ENCODE measurements at regions not wholly inside any gene's neighbourhood (a gene's known extent, or its start where the extent isn't known, plus 50 kb on each side); places are given as distances from the start of the nearest gene placed in this dataset.
"Not testable (repeated sequence)": the region's sequence is repeated elsewhere in the genome, so short reads cannot be mapped to it uniquely, and the experiment has no call there.

GRCh38 chr16:76612497-76612896 is 335.3 kb downstream of the CNTNAP4 start:
- DNase-seq = no peak

DNA sequence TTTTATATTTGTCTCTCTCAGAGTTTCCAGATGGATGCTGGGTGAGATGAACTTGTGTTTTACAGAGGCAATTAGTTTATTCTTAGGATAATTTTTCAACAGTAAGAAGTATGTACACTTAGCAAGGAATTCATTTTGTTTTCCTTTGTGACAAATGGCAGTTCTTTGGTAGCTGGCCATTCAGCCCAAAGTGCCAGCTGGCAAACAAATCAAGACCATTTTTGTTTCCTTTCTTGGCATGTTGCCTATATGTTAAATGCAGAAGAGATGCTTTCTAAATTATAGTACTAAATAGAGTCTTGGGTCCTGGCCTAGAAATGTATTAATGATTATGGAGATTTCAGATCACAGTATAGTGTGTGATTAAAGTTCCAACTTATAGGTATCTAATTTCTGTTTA is 337.1 kb downstream of the CNTNAP4 start:
- no peak for DNase-seq

GRCh38 chr16:76622876-76623275 is 345.7 kb downstream of the CNTNAP4 start:
- no peak for DNase-seq

DNA sequence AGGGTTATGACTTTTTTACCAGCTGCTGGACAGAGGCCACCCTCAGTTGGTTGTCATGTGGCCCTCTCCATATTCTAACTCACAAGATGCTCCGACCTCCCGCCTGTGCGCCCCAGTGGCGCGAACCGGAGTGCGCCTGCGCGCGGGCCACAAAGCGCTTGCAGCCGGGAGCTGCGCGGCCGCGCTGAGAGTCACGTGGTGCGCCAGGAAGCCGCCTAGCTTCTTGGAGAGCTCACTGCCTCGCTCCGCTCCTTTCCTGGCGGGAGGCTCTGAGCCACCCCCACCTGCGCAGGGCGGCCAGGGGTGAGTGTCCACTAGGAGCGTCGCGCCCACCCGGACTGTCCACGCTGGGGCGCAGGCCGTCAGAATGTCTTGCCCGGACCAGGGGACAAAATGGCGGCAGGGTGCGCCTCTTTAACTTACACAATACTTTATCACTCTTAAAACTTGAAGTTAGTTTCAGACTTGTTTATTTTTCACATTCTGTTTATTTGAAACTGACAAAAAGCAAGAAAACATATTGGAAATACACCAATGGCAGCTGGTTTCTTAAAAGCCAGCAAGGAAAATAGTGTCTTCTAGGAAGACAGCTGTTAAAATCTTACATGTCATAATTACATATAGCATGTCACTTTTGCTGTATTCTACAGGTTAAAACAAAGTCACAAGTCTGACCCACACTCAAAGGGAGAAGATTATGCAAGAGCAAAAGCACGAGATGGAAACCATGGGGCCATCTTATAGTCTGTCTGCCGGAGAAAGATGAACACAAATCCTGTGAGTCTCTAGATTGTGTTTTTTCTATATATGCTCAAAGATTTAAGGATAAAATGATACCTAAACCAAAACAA is 357.9 kb downstream of the CNTNAP4 start:
- no peak for DNase-seq

DNA sequence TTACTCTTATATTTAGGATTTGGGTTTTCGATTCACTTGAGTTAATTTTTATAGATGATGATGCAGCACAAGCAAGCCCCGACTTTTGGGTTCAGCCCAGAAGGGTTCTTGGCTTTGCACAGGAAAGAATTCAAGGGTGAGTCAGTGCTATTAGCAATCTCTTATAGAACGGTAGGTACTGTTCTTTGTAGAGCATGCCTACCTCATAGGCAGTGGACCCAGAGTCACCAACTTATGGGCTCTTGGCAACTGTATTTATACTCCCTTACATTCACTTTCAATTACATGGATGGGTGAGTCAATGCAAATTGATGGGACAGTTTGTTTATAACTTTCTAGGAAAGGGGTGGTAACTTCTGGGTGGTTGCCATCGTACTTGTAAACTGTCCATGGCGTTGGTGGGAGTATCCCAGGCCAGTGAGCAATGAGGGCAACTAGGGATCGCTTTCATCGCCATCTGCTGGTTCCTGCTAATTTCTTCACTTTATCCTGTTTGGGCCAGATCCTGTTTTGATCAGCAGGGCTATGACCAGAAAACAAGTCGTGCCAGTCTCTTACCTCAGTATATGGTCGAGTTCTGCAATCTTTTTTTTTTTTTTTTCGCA is 362.6 kb downstream of the CNTNAP4 start:
- no peak for DNase-seq

DNA sequence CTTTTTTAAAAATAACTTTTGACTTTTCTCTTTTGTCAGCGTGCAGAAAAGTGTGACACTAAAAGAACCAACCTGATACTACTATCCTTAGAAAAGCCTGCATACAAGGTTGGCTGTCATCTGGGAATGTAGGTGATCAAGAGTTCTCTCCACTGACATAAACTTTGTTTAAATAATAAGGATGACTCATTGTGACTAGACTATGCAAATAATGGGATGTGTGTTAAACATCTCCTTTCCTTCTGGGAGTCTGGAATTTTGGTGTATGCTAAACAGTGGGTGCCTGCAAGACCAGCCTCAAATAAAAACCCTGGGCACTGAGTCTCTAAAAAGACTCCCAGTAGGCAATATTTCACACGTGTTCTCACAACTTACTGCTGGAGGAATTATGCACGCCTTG is 373.4 kb downstream of the CNTNAP4 start:
- DNase-seq = no peak

DNA sequence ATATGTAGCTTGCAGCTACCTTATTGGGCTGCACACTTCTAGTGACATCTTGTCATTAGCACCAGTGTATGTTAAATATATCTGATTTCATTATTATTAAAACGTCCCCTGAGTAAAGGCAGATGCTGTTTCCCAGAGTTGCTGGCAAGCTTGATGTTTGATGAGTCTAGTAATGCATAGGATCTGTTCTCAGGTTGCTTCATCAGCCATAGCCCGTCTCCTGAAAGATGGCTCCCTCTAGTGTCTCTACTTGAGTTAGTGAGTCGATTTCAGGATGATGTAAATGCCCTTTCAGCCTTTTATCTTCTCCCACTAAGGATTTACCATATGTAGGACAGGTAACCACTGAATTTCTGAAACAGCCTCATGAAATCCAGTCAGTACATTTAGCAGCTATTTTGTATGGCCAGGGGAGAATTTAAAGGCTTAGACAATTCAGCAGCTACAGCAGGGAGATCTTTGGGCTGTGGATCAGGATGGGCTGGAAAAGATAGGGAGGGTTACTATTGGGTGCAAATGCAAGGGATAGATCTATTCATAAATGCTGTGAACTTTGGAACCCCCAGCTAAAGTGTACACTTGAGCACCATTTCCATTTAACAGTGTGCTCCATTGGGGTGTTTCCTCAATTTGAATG is 376.3 kb downstream of the CNTNAP4 start:
- no peak for DNase-seq

DNA sequence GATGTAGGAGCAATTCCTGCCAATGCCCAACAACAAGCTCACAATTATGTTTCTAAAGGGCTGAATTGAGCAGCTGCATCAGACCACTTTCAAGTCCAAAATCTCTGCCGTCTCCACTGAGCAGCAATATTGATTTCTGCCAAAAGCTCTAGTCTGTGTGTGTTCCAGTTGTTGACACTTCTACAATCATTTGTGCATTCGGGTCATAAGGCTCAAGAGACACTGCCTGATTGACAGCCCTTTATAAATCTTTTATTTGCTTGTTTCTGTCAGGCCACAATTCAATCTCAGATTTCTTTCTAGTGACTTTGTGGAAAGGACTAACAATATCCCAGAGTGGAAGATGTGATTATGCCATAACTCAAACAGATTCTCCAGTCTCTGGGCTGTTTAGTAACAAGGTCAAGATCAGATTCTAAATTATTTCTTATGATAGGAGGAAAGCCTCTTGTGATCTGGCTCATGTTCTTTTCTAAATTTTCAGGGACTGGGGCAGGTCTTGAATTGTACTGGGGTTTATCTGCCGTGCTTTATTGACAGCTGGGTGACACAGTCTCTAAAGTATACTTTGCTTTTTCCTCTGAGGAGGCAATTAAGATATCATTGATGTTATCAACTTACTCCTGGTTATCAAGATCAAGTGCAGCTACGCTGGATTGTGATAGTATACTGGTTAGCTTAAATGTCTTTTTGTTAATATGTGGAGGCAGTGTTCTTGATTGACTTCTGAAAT is 377.1 kb downstream of the CNTNAP4 start:
- no peak for DNase-seq

DNA sequence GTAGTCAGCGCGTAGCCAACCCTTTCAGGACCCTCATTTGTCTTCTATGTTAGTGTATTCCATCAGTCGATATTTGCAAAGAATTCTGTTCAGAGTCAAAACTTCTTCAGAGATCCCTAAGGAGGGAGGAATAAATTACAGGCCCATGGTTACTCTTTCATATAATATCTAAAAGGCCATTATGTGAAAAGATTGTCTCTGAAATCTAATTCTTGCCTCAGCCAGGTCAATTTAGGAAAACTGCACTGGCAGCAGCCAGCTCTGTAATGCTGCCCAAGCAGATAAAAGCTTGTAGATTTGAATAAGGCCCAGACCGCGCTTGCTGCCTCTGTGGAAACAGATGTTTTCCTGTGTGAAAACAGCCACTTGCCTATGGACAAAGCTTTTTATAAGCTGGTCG is 379.8 kb downstream of the CNTNAP4 start:
- no peak for DNase-seq

DNA sequence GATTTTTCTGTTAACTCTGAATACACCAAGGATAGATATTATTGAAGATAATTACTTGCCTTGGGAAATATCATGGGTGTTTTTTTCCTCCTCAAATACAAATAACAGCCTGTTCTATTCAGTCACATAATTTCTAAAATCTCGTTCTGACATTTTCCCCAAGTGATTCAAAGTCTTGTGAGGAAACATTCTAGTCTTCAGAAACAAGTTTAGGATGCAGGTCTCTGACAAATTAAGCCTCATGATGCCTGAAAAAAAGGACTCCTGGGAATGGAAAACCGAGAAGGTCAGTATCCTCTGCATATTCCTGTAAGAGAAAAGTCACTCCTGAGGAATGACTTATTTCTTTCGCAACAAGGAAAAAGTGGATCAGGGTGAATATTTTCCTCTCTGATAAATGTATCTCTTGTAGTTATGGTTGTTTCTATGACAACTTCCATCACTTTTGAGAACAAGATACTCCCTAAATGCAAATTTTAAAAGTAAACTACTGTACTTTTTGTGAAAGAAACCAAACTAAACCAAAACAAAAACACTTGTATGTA is 384.6 kb downstream of the CNTNAP4 start:
- no peak for DNase-seq

- no peak for DNase-seq
Observed at GRCh38 chr16:76665571-76666275, 388.5 kb downstream of the CNTNAP4 start.

DNA sequence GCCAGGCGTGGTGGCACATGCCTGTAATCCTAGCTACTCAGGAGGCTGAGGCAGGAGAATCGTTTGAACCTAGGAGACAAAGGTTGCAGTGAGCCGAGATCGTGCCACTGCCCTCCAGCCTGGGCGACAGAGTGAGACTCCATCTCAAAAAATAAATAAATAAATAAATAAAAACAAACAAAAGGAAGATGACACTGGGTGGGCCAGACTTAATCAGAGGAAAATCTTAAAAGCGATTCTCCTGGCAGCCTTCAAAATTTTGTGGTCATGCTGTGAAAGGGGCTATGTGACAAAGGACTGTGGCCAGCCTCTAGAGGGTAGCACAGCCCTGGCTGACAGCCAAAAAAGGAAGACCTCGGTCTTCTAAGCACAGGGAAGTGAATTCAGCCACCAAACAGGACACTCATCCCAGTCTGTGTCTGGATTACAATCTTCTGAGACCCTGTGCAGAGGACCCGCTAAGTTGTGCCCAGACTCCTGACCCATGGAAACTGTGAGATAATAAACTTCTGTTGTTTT is 391.1 kb downstream of the CNTNAP4 start:
- DNase-seq = no peak

DNA sequence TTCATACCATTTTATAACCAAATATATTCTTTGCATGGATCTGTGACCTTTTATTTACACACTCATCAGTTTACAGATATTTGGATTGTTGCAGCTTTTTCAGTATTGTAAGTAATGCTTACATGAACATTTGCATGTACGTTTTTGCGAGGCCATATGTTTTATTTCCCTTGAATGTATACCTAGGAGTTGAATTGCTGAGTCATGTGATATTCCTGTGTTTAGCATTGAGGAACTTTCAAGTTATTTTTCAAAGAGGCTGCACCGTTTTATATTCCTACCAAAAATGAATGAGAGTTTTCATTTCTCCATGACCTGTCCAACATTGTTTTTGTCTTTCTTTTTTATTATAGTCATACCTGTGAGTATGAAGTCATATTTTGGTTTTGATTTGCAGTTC is 392.1 kb downstream of the CNTNAP4 start:
- no peak for DNase-seq

- DNase-seq = no peak
Observed at GRCh38 chr16:76670125-76670857, 393.1 kb downstream of the CNTNAP4 start.

DNA sequence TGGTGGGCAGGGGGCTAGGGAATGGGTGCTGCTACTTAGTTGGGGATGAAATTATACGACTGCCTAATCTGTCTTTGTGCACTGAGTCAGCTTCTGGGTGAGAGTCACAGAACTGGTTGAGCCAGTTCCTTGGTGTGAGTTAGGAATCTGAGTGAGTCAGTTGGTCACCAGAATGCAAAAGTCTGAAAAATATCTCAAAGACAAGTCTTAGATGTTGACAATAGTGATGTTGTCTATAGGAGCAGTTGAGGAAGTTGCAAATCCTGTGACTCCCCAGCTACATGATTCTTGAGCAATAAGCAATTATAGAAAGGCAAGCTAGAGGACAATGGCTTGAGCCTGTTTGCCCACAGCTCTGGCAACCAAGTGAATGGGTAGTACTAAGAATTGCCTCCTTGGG is 399.2 kb downstream of the CNTNAP4 start:
- no peak for DNase-seq

DNA sequence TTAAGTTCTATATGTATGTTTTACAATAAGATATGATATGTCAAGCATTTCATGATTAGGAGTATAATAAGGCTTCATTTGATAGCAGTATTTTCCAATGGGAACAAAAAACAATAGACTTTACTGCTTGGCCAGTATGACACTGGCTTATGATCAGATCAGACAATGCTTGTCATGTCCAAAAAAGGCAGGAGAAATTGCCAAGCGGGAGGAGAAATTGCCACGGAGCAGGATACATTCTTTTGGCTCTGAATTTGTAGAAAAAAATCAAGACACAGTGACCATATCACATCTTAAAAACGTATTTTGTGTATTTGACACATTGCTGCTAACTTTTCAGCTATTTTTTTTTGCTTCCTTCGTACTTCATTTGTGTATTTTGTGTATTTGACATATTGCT is 404.1 kb downstream of the CNTNAP4 start:
- no peak for DNase-seq

DNA sequence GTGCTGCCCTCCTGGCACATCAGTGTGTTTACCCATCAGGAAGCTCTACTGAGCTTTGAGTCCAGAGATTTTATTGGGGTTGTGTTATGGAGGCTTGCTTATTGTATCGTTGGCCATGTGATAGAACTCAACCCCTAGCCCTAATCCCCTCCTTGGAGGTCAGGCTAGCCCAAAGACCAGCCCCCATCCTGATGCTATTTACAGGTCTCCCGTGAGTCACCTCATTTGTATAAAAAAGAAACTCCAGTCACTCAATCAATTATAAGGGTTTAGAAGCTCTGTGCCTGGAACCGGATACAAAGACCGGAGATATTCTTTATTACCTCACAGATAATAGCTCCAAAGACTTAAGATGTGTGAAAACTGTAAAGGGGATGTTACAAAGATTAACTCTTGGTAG is 405.9 kb downstream of the CNTNAP4 start:
- DNase-seq = no peak

DNA sequence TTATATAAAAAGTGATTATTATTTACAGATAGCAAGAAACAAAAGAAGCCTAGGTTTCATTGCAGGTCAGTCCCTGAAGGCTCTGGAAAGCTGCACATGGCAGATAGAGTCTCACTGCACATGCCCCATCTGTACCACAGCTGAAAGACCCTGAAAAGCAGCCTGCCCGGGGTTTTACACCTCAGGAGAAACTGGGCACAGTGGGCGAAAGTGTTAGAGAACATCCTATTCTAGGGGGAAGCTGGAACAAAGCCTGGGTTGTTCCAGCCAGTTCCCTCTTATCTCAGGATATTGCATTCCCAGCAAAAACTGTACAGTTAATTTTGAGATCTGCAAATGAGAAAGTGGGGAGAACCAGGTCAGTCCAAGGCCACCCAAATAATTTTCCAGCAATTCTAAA is 419.7 kb downstream of the CNTNAP4 start:
- no peak for DNase-seq

- no peak for DNase-seq
Observed at GRCh38 chr16:76705892-76706291, 428.7 kb downstream of the CNTNAP4 start.

- no peak for DNase-seq
Observed at GRCh38 chr16:76713191-76713590, 436.0 kb downstream of the CNTNAP4 start.

DNA sequence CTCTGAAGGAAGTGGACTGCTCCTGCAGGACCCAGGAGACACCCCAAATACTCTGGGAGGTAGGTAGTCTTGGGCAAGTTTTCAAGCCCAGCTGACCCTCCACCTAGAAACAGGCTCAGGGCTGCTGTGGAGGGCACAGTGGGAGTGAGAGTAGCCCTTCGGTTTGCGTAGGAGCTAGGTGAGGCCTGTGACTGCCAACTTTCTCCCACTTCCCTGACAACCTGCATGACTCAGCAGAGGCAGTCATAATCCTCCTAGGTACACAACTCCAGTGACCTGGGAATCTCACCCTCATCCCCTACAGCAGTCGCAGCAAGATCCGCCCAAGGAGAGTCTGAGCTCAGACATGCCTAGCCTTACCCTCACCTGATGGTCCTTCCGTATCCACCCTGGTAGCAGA is 439.1 kb downstream of the CNTNAP4 start:
- DNase-seq = not testable (repeated sequence)

GRCh38 chr16:76724181-76724580 is 447.0 kb downstream of the CNTNAP4 start:
- DNase-seq = no peak
